Sigmoid colon (tissue), 4 donors: ENCODE measurements at regions not wholly inside any gene's neighbourhood (a gene's known extent, or its start where the extent isn't known, plus 50 kb on each side); places are given as distances from the start of the nearest gene placed in this dataset.

Experiments used
- POLR2A ChIP-seq, 2 donors: fragments of 450-650 bp; IDR thresholded peaks; one replicate each; pipeline ENCODE4 v1.6.1; 2016; ENCODE audit warnings: antibody characterized with exemption in 2 of 2, mild to moderate bottlenecking in 2 of 2, moderate library complexity in 2 of 2
- POLR2AphosphoS5 ChIP-seq, 4 donors: sonication (generic); formaldehyde crosslinking; IDR thresholded peaks; one replicate each; pipeline ENCODE4 v1.6.1; 2017; ENCODE audit warnings: antibody characterized with exemption in 4 of 4
- TF ChIP-seq, protein P1 (sequence below), 4 experiments: fragments of 450-650 bp in 3 of 4; fragments of 200-600 bp in 1 of 4; IDR thresholded peaks; one replicate each; pipeline ENCODE4 v1.5.1; 2016 to 2019; ENCODE audit warnings: antibody characterized with exemption in 4 of 4, mild to moderate bottlenecking in 3 of 4, moderate library complexity in 2 of 4

DNA sequence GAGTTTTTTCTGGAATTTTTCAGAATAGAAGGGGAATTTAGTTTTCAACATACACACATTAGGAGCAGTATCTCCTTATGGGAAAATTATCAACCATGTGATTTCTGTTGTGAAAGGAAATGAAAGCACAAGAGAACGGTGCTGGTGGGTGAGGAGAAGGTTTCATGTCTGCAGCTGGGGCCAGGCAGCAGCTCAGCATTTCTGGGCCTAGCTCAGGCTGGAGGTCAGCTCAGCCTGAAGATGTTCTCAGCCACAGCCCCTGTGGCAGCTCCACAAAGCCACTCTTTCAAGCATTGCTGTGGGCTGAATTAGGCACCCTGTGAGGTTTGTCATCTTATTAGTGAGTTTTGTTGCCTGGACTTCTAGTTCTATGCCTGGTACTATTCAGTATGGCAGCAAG lies 90.3 kb downstream of the DIRAS2 start:
- TF ChIP-seq POLR2A (IDR thresholded peaks at IDR 0.05) (no peak), POLR2AphosphoS5 (IDR thresholded peaks at IDR 0.05) (no peak)
- TF ChIP-seq, protein P1, sequence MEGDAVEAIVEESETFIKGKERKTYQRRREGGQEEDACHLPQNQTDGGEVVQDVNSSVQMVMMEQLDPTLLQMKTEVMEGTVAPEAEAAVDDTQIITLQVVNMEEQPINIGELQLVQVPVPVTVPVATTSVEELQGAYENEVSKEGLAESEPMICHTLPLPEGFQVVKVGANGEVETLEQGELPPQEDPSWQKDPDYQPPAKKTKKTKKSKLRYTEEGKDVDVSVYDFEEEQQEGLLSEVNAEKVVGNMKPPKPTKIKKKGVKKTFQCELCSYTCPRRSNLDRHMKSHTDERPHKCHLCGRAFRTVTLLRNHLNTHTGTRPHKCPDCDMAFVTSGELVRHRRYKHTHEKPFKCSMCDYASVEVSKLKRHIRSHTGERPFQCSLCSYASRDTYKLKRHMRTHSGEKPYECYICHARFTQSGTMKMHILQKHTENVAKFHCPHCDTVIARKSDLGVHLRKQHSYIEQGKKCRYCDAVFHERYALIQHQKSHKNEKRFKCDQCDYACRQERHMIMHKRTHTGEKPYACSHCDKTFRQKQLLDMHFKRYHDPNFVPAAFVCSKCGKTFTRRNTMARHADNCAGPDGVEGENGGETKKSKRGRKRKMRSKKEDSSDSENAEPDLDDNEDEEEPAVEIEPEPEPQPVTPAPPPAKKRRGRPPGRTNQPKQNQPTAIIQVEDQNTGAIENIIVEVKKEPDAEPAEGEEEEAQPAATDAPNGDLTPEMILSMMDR (IDR thresholded peaks at IDR 0.05): no peak
